ENCODE measurements at regions not wholly inside any gene's neighbourhood (a gene's known extent, or its start where the extent isn't known, plus 50 kb on each side); places are given as distances from the start of the nearest gene placed in this dataset.

GRCh38 chrX:83345298-83345697, 162.8 kb upstream of the POU3F4 start:
- H3K4me2 ChIP-seq (ENCODE audit: low read length) = no peak overlapping the region
- H2AFZ ChIP-seq (ENCODE audit: low read depth, low read length, poor library complexity, severe bottlenecking) = no peak overlapping the region
- ATAC-seq (no peak), DNase-seq (ENCODE audit: low read depth, low spot score) (no peak)
- H3K4me1 ChIP-seq (ENCODE audit: control insufficient read depth in 1 of 2, insufficient read depth in 2 of 2, low read length in 2 of 2) = no peaks in the 10 kb centered on the region
- no peaks in the 10 kb centered on the region for H3K79me2 ChIP-seq (ENCODE audit: insufficient read depth, low read length)
- no peaks in the 10 kb centered on the region for H4K20me1 ChIP-seq (ENCODE audit: insufficient read depth)
- no peak overlapping the region for H3K9ac ChIP-seq (ENCODE audit: low read length)
- H3K9me3 ChIP-seq (ENCODE audit: control insufficient read depth in 1 of 2, insufficient read depth in 1 of 2, low read depth in 1 of 2, low read length in 2 of 2) = no peaks in the 10 kb centered on the region
- H3K36me3 ChIP-seq (ENCODE audit: control insufficient read depth in 1 of 2, insufficient read depth in 2 of 2, low read length in 2 of 2) = no peaks in the 10 kb centered on the region
- no peak overlapping the region for H3K27ac ChIP-seq (ENCODE audit: low read depth, low read length)
- ChIA-PET CTCF (no interaction called here), RAD21 (ENCODE audit: low non-redundant PET in 1 of 2, low total read pairs in 2 of 2, uncharacterized antibody in 2 of 2, unreplicated experiment in 2 of 2) (no interaction called here), POLR2A (no interaction called here)
- no peaks in the 10 kb centered on the region for H3K9me2 ChIP-seq (ENCODE audit: insufficient read depth)
- TF ChIP-seq POLR2A (IDR thresholded peaks at IDR 0.05; ENCODE audit: borderline replicate concordance, extremely low read depth, insufficient read depth, insufficient read length) = no peak
- no peak for TF ChIP-seq CTCF (IDR thresholded peaks at IDR 0.05 in 2 of 3, conservative IDR thresholded peaks at IDR 0.05 in 1 of 3; ENCODE audit: borderline replicate concordance in 1 of 3, insufficient read depth in 1 of 3, low read depth in 2 of 3, low read length in 2 of 3)
- H3K27me3 ChIP-seq (ENCODE audit: insufficient read depth, low read length) = no peaks in the 10 kb centered on the region
- H3K4me3 ChIP-seq (replicated peaks in 1 of 2; ENCODE audit: low read depth in 1 of 2, low read length in 2 of 2) = no peak overlapping the region
- intact Hi-C loops (cut with micrococcal nuclease) = no loop called here
- BruUV-seq (replicated peaks) = no TSS peak
